ENCODE measurements at regions not wholly inside any gene's neighbourhood (a gene's known extent, or its start where the extent isn't known, plus 50 kb on each side); places are given as distances from the start of the nearest gene placed in this dataset.

DNA sequence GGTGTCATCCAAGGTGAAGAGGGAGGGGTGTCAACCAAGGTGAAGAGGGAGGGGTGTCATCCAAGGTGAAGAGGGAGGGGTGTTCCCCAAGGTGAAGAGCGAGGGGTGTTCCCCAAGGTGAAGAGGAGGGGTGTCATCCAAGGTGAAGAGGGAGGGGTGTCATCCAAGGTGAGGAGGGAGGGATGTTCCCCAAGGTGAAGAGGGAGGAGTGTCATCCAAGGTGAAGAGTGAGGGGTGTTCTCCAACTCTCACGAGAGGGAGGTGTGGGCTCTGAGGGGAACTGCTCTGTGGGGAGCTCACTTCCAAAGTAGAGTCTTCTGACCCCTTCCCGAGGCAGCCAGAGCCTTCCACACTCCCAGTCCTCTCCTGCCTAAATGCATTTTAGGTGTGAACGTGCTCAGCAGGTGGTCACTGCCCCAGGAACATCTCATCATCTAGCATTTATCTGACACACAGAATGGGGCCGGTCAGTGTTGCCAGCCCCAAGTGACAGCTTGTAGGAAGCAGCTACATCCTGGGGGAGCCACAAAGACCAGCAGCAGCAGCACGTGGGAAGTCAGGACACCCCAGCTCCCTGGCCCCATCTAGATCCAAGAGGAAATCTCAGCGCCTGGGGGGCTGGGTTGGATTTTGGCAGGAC is 323.8 kb downstream of the GLRX3 start:
- no peak overlapping the region for H3K4me3 ChIP-seq
- no peaks in the 10 kb centered on the region for H3K79me2 ChIP-seq (ENCODE audit: insufficient read depth)
- no peaks in the 10 kb centered on the region for H3K27me3 ChIP-seq (replicated peaks; ENCODE audit: insufficient read depth)
- H3K9me3 ChIP-seq (ENCODE audit: low read depth): no peaks in the 10 kb centered on the region
- no peaks in the 10 kb centered on the region for H3K4me1 ChIP-seq (ENCODE audit: insufficient read depth)
- no peaks in the 10 kb centered on the region for H4K20me1 ChIP-seq (ENCODE audit: insufficient read depth)
- no peak overlapping the region for H3K4me2 ChIP-seq (ENCODE audit: unreplicated experiment)
- H3K36me3 ChIP-seq (ENCODE audit: low read depth): no peaks in the 10 kb centered on the region
- H2AFZ ChIP-seq: no peak overlapping the region
- DNase-seq: no peak
- in situ Hi-C loops (cut with MboI): no loop called here
- TF ChIP-seq EZH2phosphoT487 (IDR thresholded peaks at IDR 0.05; ENCODE audit: insufficient read depth, low read depth) (no peak), EZH2 (IDR thresholded peaks at IDR 0.05; ENCODE audit: insufficient read depth, poor library complexity, severe bottlenecking) (no peak)
- WGBS, 2 experiments (ENCODE audit: low coverage in 1 of 2, low lambda C conversion rate in 2 of 2, missing lambda C conversion rate in 2 of 2): 23 to 24% methylated on average over 6 to 7 of the region's 7 CpGs
- H3K9me2 ChIP-seq (ENCODE audit: insufficient read depth): no peaks in the 10 kb centered on the region
- H3K9ac ChIP-seq: no peak overlapping the region
- H3F3A ChIP-seq (ENCODE audit: insufficient read depth): no peaks in the 10 kb centered on the region
- H3K27ac ChIP-seq: no peak overlapping the region

DNA sequence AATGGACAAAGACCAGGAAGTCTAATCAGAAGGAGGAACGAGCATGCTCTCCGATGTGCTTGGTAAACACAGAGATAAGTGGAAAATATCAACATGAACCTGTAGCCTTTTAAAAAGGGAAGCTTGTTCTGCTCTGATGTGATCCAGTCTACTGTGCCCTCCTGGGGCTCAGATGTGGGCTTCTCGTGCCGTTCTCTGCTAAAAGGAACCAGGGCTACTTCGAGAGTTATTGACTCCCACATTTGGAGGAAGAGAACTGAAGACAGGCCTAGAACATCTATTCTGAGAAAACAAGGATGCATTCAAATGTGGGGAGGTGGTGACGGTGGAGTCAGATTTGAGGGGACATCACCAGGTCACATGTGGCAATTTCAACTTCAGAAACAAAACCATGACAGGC is 325.4 kb downstream of the GLRX3 start:
- no peak for DNase-seq
- H3K9me3 ChIP-seq (ENCODE audit: low read depth): no peaks in the 10 kb centered on the region

DNA sequence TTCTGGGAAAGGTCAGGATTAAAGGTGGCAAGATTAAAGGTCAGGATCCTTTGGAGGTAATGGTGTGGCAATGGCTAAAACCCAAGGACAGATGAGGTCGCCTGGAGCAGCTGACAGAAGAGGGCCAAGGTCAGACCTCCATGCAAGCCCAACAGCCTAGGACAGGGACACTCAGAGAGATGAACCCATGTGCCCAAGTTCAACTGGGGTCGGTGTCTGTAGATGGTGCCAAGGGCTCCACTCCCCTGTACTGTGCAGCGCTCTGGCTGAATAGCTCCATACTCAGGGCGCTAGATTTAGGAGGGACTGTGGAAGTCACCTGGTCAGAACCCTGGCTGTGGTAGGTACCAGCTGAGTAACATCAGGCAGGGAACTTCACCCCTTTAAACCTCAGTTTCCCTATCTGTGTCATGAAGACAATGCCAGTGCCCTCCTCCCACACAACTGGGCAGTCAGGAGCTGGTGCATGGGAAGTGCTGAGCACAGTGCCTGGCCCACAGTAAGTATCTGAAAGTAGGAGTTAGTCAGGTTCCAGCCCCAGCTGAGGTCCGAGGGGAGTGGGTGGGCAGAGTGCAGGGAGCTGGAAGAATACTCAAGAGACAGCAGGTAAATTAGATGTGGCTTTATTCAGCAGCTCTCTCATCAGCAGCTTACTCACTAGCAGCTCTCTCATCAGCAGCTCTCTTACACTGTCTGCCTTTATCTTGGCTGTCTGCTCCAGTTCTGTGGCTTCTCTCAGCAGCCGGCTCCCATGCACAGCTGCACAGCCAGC is 327.1 kb downstream of the GLRX3 start:
- WGBS, 2 experiments (ENCODE audit: low coverage in 1 of 2, low lambda C conversion rate in 2 of 2, missing lambda C conversion rate in 2 of 2): 25 to 28% methylated on average over 6 of the region's 6 CpGs
- no peaks in the 10 kb centered on the region for H3K9me3 ChIP-seq (ENCODE audit: low read depth)
- no peak for TF ChIP-seq EZH2 (IDR thresholded peaks at IDR 0.05; ENCODE audit: insufficient read depth, poor library complexity, severe bottlenecking)
- no peak for TF ChIP-seq EZH2phosphoT487 (IDR thresholded peaks at IDR 0.05; ENCODE audit: insufficient read depth, low read depth)

More for the DNA sequence above, 325.4 kb downstream of the GLRX3 start:
- 16 to 17% methylated on average over 6 of the region's 6 CpGs for WGBS, 2 experiments (ENCODE audit: low coverage in 1 of 2, low lambda C conversion rate in 2 of 2, missing lambda C conversion rate in 2 of 2)
- H3K4me3 ChIP-seq: no peak overlapping the region
- no peaks in the 10 kb centered on the region for H3K4me1 ChIP-seq (ENCODE audit: insufficient read depth)
- no peak overlapping the region for H3K9ac ChIP-seq
- H4K20me1 ChIP-seq (ENCODE audit: insufficient read depth): no peaks in the 10 kb centered on the region
- H3K79me2 ChIP-seq (ENCODE audit: insufficient read depth): no peaks in the 10 kb centered on the region
- no peak overlapping the region for H3K4me2 ChIP-seq (ENCODE audit: unreplicated experiment)
- no peak overlapping the region for H3K27ac ChIP-seq
- in situ Hi-C loops (cut with MboI): no loop called here
- no peaks in the 10 kb centered on the region for H3F3A ChIP-seq (ENCODE audit: insufficient read depth)
- TF ChIP-seq EZH2 (IDR thresholded peaks at IDR 0.05; ENCODE audit: insufficient read depth, poor library complexity, severe bottlenecking): no peak
- TF ChIP-seq EZH2phosphoT487 (IDR thresholded peaks at IDR 0.05; ENCODE audit: insufficient read depth, low read depth): no peak
- no peak overlapping the region for H2AFZ ChIP-seq
- no peaks in the 10 kb centered on the region for H3K36me3 ChIP-seq (ENCODE audit: low read depth)
- no peaks in the 10 kb centered on the region for H3K9me2 ChIP-seq (ENCODE audit: insufficient read depth)
- no peaks in the 10 kb centered on the region for H3K27me3 ChIP-seq (replicated peaks; ENCODE audit: insufficient read depth)

DNA sequence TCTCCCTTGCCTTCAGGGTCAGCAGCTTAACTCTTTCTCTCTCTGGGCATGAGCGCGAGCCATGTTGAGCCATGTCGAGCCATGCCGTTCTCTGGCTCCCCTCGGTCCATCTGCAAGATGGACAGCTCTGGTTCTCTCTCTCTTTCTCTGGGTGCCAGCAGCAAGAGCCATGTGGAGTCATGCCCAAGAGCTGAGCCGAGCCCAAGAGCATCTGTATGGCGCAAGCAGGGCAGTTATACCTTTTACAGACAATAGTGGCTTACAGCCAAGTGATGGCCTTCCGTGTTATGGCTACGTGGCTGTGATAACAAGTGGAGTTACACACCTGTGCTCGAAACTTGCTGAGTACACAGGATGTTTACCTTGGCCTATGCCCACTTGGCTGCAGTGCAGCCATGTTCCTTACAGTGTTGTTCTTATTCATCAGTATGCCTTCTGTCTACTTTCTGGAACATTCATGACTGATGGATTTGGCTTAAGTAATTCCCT is 327.7 kb downstream of the GLRX3 start:
- Histone ChIP-seq H2AFZ (no peak overlapping the region), H3K36me3 (ENCODE audit: low read depth) (no peaks in the 10 kb centered on the region), H3F3A (ENCODE audit: insufficient read depth) (no peaks in the 10 kb centered on the region), H4K20me1 (ENCODE audit: insufficient read depth) (no peaks in the 10 kb centered on the region), H3K9me3 (ENCODE audit: low read depth) (no peaks in the 10 kb centered on the region), H3K79me2 (ENCODE audit: insufficient read depth) (no peaks in the 10 kb centered on the region), H3K4me2 (ENCODE audit: unreplicated experiment) (no peak overlapping the region), H3K27me3 (replicated peaks; ENCODE audit: insufficient read depth) (no peaks in the 10 kb centered on the region), H3K9me2 (ENCODE audit: insufficient read depth) (no peaks in the 10 kb centered on the region), H3K4me3 (no peak overlapping the region), H3K4me1 (ENCODE audit: insufficient read depth) (no peaks in the 10 kb centered on the region), H3K9ac (no peak overlapping the region), H3K27ac (no peak overlapping the region)
- in situ Hi-C loops (cut with MboI): no loop called here
- 24 to 25% methylated on average over 10 of the region's 10 CpGs for WGBS, 2 experiments (ENCODE audit: low coverage in 1 of 2, low lambda C conversion rate in 2 of 2, missing lambda C conversion rate in 2 of 2)
- TF ChIP-seq EZH2phosphoT487 (IDR thresholded peaks at IDR 0.05; ENCODE audit: insufficient read depth, low read depth) (no peak), EZH2 (IDR thresholded peaks at IDR 0.05; ENCODE audit: insufficient read depth, poor library complexity, severe bottlenecking) (no peak)
- DNase-seq: no peak

More for the DNA sequence above, 327.1 kb downstream of the GLRX3 start:
- in situ Hi-C loops (cut with MboI): no loop called here
- Histone ChIP-seq H3K36me3 (ENCODE audit: low read depth) (no peaks in the 10 kb centered on the region), H3K4me3 (no peak overlapping the region), H3K27ac (no peak overlapping the region), H3K4me2 (ENCODE audit: unreplicated experiment) (no peak overlapping the region), H3K4me1 (ENCODE audit: insufficient read depth) (no peaks in the 10 kb centered on the region), H4K20me1 (ENCODE audit: insufficient read depth) (no peaks in the 10 kb centered on the region), H3K27me3 (replicated peaks; ENCODE audit: insufficient read depth) (no peaks in the 10 kb centered on the region), H3K9ac (no peak overlapping the region), H2AFZ (no peak overlapping the region), H3K79me2 (ENCODE audit: insufficient read depth) (no peaks in the 10 kb centered on the region), H3K9me2 (ENCODE audit: insufficient read depth) (no peaks in the 10 kb centered on the region), H3F3A (ENCODE audit: insufficient read depth) (no peaks in the 10 kb centered on the region)
- DNase-seq: no peak

Data from GM23248 (cell line).